OCI-M2 (cell line): ENCODE measurements at regions not wholly inside any gene's neighbourhood (a gene's known extent, or its start where the extent isn't known, plus 50 kb on each side); places are given as distances from the start of the nearest gene placed in this dataset.

Source experiments
- DNase-seq: peaks from one replicate; lab custom pipeline; 2025; ENCODE audit not compliant: unreplicated experiment; lab: John Stamatoyannopoulos, UW

GRCh38 chr13:22161871-22162270 lies 491.0 kb downstream of the FGF9 start:
- no peak for DNase-seq

GRCh38 chr13:22162889-22163288 lies 492.0 kb downstream of the FGF9 start:
- no peak for DNase-seq

DNA sequence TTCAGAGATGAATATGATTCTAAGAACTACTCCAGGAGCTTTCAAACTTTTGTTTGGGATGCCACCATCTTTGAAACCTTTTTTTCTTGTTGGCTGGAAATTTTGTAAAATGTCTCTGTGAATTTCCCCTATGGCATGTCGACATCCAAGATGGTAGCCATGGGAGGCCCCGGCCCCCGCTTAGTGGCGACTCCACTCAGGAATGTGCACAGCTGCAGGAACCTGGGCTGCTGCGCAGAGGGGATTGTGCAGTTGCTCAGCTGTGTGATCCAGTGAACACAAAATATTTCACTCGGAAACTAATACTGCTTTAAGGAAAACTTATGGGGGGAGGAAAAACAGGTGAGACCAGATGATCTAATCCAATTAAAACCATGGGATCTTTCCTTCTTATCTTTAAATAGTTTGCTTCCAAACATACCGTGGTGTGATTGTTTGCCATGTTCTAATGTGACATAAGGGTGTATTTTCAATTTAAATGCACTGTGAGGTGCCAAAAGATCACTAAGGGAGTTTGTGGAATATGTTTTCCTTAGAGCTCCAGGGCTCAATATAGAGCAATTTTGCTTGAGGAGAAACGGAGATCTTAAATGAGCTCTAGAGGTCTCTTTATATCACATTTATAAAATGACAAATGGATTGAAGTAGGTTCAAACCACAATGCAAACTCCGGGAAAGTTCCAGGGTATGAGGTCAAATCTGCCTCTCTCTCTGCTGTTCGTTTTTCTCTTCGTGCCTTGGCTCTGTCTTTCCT lies 497.7 kb downstream of the FGF9 start:
- DNase-seq, result no peak

DNA sequence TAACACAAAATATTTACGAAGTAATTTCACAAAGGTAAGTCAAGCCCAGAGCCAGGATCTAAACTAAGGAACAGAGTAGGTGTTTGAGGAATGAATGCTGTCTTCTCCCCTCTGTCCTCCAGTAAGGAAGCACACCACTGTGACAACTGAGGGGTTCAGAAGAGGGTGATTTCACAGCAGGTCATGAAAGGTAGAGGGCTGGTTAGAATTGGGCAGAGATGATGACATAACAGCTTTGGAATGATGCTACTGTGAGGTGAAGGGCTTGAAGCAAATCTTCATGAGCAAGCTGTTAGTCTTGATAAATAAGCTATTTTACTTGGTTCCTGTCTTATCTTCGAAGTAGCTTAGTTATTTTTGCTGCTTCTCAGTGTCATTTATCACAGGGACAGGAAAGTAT lies 498.6 kb downstream of the FGF9 start:
- no peak for DNase-seq

DNA sequence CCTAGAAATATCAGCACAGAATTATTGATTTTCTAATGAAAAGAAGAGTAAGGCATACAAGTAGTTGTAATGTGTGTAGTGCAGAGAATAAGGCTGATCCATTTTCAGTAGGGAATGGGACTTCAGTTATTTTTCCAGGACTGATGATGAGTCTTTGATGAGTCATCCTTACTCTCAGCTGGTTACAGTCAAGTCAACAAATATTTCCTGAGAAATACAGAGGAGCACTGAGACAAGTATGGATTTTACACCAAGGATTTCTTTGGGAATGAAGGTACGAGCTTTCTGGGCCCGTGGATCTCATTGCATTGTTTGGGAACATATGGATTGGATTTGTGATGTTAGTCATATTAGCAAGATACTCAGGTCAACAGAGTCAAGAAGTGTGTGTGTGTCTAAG lies 502.7 kb downstream of the FGF9 start:
- no peak for DNase-seq

DNA sequence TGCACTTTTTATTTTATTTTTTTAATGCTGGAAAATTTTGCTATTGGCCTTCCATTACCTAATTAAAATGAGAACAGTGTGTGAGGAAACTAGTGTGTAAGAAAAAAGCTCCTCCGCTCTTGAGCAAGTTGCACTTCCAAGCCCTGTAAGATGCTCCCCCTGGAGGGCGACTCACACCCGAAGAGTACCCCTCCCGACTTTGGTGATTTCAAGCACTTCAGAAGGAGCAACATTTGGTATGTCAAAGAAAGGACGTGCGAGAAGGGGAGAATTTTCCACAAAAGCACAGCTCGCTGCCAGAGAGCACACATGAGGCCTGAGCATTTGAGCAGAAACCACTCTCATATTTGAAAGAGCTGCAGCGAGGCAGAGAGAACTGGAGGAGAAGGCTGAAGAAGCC lies 504.4 kb downstream of the FGF9 start:
- DNase-seq, result no peak

DNA sequence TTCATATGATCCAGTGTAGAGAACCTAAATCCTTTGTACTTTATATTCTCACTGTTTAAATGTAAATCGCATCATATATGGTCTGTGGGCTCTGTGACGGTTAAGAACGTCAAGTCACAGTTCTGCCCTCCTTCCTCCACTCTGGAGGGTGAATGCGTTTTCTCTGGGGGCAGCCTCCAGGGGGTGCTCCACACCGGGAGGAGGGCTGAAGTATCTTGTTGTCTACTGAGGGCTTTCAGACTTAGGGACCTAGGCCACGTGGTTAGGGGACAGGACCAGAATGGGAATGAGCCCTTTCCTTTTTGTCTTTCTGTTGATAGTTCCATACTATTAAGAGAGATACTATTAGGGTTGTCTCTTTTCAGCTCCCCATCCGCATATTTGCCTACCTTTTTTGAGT lies 504.9 kb downstream of the FGF9 start:
- no peak for DNase-seq

- no peak for DNase-seq
Measured at GRCh38 chr13:22176968-22177520, 506.2 kb downstream of the FGF9 start.

DNA sequence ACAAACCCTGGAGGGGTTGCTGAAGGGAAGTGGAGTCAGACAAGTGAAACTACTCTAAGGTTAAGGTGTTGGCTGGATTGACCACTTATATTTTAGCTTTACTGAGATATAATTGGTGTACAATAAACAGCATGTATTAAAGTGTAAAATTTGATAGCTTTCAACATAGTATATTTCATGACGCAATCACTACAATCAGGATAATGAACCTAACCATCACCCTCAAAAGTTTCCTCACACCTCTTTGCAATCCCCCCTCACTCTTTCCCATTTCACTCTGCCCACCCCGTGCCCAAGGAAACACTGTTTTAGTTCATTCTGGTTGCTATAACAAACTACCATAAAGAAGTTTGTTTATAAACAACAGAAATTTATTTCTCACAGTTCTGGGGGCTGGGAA lies 508.0 kb downstream of the FGF9 start:
- no peak for DNase-seq

DNA sequence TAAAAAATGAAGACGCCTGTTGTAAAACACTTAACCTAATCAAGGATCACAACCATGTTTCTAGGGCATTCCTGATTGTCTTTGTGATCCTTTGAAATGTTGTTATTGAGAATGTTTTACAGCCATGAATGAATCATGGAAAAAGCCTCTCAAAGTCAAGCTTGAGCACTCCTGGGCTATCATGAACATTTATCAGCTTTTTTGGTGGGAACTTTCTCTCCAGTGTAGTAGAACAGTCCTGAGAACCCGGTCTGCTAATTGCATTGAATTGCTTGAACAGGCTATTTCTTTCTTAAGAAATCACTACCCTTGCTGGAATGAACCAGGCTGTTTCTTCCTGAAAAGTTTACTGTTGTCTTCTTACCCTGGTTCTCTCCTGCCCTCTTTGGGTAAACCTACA lies 516.5 kb downstream of the FGF9 start:
- DNase-seq, result no peak

- no peak for DNase-seq
Measured at GRCh38 chr13:22189176-22190048, 518.5 kb downstream of the FGF9 start.

DNA sequence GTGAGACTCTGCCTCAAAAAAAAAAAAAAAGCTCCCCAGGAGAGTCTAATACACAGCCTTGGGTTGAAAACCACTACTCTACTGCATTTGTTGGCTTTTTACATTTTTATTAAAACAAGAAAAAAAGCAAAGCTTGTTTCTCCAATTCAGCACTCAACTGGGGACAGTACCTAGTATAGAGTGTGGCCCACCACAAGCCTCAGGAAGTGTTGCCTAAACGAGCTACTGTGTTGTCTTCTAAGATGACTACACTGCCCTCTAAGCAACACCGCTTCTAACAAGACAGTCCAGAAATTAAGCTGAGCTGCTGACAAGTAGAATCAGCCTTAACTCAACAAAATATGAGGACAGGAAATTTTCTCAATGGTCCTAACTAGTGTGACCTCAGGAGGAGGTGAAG lies 522.2 kb downstream of the FGF9 start:
- no peak for DNase-seq

DNA sequence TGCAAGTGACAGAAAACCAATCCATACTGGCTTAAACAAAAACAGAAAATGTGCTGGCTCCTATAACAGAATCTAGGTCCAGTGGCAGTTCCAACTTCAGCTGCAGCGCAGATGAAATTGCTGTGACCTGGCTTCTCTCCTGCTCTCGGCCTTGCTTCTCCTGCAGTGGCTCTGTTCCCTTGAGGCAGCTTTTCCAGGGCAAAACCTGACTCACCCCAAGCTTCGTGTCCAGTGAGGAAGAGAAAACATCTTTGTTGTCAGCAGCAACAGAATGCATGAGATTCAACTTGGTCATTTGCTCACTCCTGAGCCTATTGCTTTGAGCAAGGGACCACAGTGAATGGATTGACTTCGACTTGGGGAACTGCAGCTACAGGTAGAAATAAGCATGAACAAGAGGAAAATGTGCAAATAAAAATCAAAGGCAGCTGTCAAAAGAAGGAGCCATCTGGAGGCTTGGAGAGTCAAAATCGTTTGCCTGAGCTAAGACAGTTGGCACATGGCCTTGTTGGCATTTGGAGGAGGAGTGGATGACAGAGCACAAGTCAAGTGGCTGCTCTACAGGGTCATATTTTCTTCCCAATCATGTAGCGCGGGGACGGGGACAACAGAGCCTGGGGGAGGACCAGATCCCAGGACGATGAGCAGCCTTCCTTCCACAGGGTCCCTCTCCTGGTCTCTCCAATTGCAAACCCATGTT lies 523.4 kb downstream of the FGF9 start:
- DNase-seq, result no peak

DNA sequence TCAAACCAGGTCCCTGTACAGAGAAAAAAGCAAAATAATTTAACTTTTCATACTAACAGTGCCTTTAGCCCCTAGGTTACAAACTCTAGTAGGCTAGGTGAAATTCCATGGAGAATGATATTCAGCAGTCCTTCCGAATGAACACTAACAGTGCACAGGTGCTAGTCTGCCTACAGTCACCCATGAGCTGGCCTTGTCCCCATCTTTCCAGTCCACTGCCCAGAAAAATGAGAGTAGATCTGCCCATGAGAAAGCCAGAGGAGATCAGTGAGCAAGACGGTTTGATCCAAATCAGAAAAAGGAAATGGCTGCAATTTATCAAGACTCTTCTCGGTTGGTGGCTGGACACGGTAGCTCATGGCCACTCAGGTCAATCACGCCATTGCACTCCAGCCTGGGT lies 524.9 kb downstream of the FGF9 start:
- DNase-seq, result no peak

DNA sequence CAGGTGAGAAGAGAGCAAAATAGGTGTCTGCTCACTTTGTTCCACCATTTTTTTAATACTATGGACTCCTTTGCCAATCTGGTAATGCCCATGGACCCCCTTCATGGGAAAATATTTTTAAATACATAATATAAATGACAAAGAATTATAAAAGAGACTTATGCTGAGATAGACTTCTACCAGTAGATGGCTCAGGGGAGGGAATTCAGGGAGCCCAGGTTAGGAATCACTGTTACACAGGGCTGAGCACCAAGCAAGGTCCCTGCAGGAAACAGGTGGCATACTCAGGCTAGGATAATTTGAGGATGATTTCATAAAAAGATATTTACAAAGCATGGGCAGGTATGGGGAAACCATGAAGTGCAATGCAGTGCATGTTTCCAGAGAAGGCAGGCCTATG lies 525.9 kb downstream of the FGF9 start:
- DNase-seq, result no peak

DNA sequence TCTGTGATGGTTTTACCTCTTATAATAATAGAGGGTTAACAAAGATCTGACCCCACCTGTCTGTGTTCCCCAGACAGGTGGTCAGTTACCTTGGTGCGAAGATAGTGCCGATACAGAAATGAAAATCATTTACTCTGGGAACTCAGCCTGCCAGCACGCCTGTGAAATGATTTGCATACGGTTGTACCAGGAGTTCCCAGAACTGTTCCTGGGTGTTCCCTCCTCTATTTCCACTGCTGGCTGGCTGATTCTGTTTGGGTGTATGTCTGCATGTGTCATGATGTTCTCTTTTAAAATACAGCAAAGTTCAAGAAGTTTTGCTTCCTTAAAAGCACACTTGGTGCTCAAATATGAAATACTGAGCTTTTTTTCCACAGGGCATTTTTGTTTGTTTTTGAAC lies 527.1 kb downstream of the FGF9 start:
- DNase-seq, result no peak

DNA sequence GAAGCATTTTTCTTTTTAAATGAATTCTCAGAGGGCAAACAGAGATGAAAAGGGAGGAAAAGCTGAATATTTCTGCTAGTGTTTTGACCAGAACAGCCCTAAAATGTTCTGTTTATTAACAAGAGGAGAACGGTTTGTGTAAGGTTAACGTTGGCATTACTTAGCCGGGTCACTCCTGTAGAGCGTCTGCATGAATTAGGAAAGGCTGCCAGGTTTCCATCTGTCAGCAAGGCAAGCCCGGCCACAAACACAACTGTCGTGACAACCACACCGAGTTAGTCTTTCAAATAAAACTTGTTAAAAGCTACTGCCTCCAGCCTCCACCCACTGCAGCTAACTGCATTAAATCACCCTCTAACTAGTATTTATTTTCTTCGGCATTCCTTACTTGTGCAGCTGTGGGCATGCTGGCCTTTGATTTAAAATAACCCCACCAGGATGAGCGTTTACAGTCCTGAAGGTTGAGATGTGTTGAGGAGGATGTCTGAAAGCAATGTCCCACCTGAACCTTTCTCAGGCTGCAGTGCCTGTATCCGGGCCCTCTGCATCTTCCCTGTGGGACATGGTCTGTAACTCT lies 527.9 kb downstream of the FGF9 start:
- DNase-seq, result no peak

DNA sequence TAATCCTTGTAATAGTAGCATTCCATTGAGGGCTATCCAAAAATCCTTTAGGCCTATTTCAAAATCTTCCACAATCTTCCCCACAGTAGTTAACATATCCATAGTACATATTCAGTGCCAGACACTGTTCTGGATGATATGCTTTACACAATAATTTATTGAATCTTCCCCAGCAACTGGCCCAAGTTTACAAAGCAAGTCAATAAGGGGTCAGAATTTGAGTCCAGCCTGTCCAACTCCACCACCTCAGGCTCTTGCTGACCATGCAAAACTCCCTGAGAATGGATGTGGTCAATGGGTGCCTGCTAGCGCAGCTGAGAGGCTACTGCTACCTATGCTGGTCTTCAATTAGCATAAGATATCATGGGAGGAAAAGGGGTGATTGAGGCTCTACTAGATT lies 529.6 kb downstream of the FGF9 start:
- DNase-seq, result no peak

- no peak for DNase-seq
Measured at GRCh38 chr13:22201375-22201925, 530.6 kb downstream of the FGF9 start.

- no peak for DNase-seq
Measured at GRCh38 chr13:22210134-22210930, 539.5 kb downstream of the FGF9 start.
